ENCODE measurements at regions not wholly inside any gene's neighbourhood (a gene's known extent, or its start where the extent isn't known, plus 50 kb on each side); places are given as distances from the start of the nearest gene placed in this dataset.
"Not testable (repeated sequence)": the region's sequence is repeated elsewhere in the genome, so short reads cannot be mapped to it uniquely, and the experiment has no call there.

GRCh38 chr11:98740321-98740720 is 280.4 kb upstream of the CNTN5 start:
- no peak for TF ChIP-seq CTCF (conservative IDR thresholded peaks at IDR 0.05; ENCODE audit: low read depth, low read length)
- no peak overlapping the region for H3K4me3 ChIP-seq (ENCODE audit: low read depth, low read length)
- no peak for DNase-seq (ENCODE audit: low read depth)

GRCh38 chr11:98763446-98763845 is 257.3 kb upstream of the CNTN5 start:
- DNase-seq (ENCODE audit: low read depth); H3K4me3 ChIP-seq (ENCODE audit: low read depth, low read length): not testable (repeated sequence)

GRCh38 chr11:98766903-98767302 is 253.8 kb upstream of the CNTN5 start:
- no peak for TF ChIP-seq CTCF (conservative IDR thresholded peaks at IDR 0.05; ENCODE audit: low read depth, low read length)
- DNase-seq (ENCODE audit: low read depth) = no peak
- no peak overlapping the region for H3K4me3 ChIP-seq (ENCODE audit: low read depth, low read length)

- DNase-seq (ENCODE audit: low read depth); H3K4me3 ChIP-seq (ENCODE audit: low read depth, low read length): not testable (repeated sequence)
Observed at GRCh38 chr11:98770046-98770445, 250.7 kb upstream of the CNTN5 start.

GRCh38 chr11:98771791-98772190 is 249.0 kb upstream of the CNTN5 start:
- TF ChIP-seq CTCF (conservative IDR thresholded peaks at IDR 0.05; ENCODE audit: low read depth, low read length) = no peak
- no peak overlapping the region for H3K4me3 ChIP-seq (ENCODE audit: low read depth, low read length)
- DNase-seq (ENCODE audit: low read depth) = no peak

GRCh38 chr11:98772893-98773292 is 247.9 kb upstream of the CNTN5 start:
- H3K4me3 ChIP-seq (ENCODE audit: low read depth, low read length) = no peak overlapping the region
- TF ChIP-seq CTCF (conservative IDR thresholded peaks at IDR 0.05; ENCODE audit: low read depth, low read length) = no peak
- DNase-seq (ENCODE audit: low read depth) = no peak

- H3K4me3 ChIP-seq (ENCODE audit: low read depth, low read length) = no peak overlapping the region
- no peak for TF ChIP-seq CTCF (conservative IDR thresholded peaks at IDR 0.05; ENCODE audit: low read depth, low read length)
- no peak for DNase-seq (ENCODE audit: low read depth)
Observed at GRCh38 chr11:98793276-98793675, 227.5 kb upstream of the CNTN5 start.

GRCh38 chr11:98798333-98798732 is 222.4 kb upstream of the CNTN5 start:
- no peak overlapping the region for H3K4me3 ChIP-seq (ENCODE audit: low read depth, low read length)
- no peak for TF ChIP-seq CTCF (conservative IDR thresholded peaks at IDR 0.05; ENCODE audit: low read depth, low read length)
- no peak for DNase-seq (ENCODE audit: low read depth)
